A673 (cell line): ENCODE measurements at regions not wholly inside any gene's neighbourhood (a gene's known extent, or its start where the extent isn't known, plus 50 kb on each side); places are given as distances from the start of the nearest gene placed in this dataset.

ENCODE experiments used
- CTCF ChIP-seq: fragments of 300-800, 200-600 bp; sonication (generic); conservative IDR thresholded peaks from 2 replicates; pipeline ENCODE4 v1.5.1; 2017; ENCODE audit warnings: low read depth, mild to moderate bottlenecking, antibody characterized with exemption, low read length, moderate library complexity, mixed read lengths
- EZH2 ChIP-seq: fragments of 200-600 bp; sonication (generic); IDR thresholded peaks from 2 replicates; pipeline ENCODE4 v1.6.1; 2017; ENCODE audit warnings: borderline replicate concordance, low read depth, mild to moderate bottlenecking, mixed read lengths, antibody characterized with exemption, low read length; ENCODE audit not compliant: poor library complexity, severe bottlenecking

DNA sequence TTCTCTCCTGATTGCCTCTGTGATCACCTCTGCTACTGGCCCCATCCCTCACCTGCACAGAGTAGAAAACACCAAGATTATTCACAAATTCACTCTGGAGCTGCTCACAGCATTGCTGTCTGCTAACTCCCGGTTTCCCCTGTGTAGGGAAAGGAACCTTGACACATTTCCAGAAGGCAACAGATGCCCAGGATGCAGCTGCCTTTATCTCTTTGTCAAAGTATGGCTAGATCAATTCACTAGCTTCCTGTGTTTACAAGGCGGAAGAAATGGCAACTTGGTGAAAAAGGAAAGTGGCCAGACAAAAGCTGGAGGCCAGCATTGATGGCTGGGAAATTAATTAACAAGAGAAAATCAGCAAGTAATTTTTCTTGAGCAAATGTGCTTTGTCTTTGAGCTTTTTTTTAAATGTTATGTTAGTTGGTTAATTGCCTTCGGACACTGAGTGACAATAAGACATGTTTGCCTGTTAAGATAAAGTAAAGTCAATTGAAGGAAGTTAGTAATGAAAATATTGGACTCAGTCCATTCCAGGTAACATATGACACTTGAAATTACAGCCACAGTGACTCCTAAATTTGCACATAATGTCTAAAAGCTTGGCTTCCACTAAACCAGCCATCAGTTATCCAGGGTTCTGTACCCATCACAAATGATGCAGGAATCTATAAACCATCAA is 394.6 kb upstream of the IL12A start:
- TF ChIP-seq CTCF (no peak), EZH2 (no peak)
